ENCODE measurements at regions not wholly inside any gene's neighbourhood (a gene's known extent, or its start where the extent isn't known, plus 50 kb on each side); places are given as distances from the start of the nearest gene placed in this dataset.

GRCh38 chr5:101829255-101829654, 466.8 kb downstream of the SLCO4C1 start:
- ATAC-seq (ENCODE audit: low read depth): no peak
- TF ChIP-seq, protein P1, sequence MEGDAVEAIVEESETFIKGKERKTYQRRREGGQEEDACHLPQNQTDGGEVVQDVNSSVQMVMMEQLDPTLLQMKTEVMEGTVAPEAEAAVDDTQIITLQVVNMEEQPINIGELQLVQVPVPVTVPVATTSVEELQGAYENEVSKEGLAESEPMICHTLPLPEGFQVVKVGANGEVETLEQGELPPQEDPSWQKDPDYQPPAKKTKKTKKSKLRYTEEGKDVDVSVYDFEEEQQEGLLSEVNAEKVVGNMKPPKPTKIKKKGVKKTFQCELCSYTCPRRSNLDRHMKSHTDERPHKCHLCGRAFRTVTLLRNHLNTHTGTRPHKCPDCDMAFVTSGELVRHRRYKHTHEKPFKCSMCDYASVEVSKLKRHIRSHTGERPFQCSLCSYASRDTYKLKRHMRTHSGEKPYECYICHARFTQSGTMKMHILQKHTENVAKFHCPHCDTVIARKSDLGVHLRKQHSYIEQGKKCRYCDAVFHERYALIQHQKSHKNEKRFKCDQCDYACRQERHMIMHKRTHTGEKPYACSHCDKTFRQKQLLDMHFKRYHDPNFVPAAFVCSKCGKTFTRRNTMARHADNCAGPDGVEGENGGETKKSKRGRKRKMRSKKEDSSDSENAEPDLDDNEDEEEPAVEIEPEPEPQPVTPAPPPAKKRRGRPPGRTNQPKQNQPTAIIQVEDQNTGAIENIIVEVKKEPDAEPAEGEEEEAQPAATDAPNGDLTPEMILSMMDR (IDR thresholded peaks at IDR 0.05): no peak

GRCh38 chr5:101811466-101811865, 484.6 kb downstream of the SLCO4C1 start:
- Mint-ChIP-seq H3K27ac (no peak overlapping the region), H3K9me3 (no peaks in the 10 kb centered on the region), H3K36me3 (ENCODE audit: low read depth) (no peaks in the 10 kb centered on the region), H3K27me3 (no peaks in the 10 kb centered on the region), H3K4me3 (no peak overlapping the region), H3K4me1 (no peaks in the 10 kb centered on the region)
- CTCF ChIA-PET: no interaction called here
- POLR2A ChIA-PET: no interaction called here
- no peak for DNase-seq
- TF ChIP-seq, protein P1 (IDR thresholded peaks at IDR 0.05): no peak
- ATAC-seq (ENCODE audit: low read depth): no peak
- intact Hi-C loops (cut with micrococcal nuclease): no loop called here

More at GRCh38 chr5:101829255-101829654, 466.8 kb downstream of the SLCO4C1 start:
- H3K36me3 Mint-ChIP-seq (ENCODE audit: low read depth): no peaks in the 10 kb centered on the region
- no peak overlapping the region for H3K4me3 Mint-ChIP-seq
- DNase-seq: no peak
- no peaks in the 10 kb centered on the region for H3K4me1 Mint-ChIP-seq
- H3K9me3 Mint-ChIP-seq: peaks cover 10% of the 10 kb centered on the region
- H3K27ac Mint-ChIP-seq: no peak overlapping the region
- ChIA-PET CTCF (no interaction called here), POLR2A (no interaction called here)
- intact Hi-C loops (cut with micrococcal nuclease): no loop called here
- H3K27me3 Mint-ChIP-seq: no peaks in the 10 kb centered on the region

GRCh38 chr5:101806410-101806809, 489.7 kb downstream of the SLCO4C1 start:
- H3K4me1 Mint-ChIP-seq: no peaks in the 10 kb centered on the region
- ATAC-seq (ENCODE audit: low read depth) (no peak), DNase-seq (no peak)
- TF ChIP-seq, protein P1 (IDR thresholded peaks at IDR 0.05): no peak
- no peak overlapping the region for H3K4me3 Mint-ChIP-seq
- intact Hi-C loops (cut with micrococcal nuclease): no loop called here
- ChIA-PET POLR2A (no interaction called here), CTCF (no interaction called here)
- H3K27me3 Mint-ChIP-seq: no peaks in the 10 kb centered on the region
- no peak overlapping the region for H3K27ac Mint-ChIP-seq
- no peaks in the 10 kb centered on the region for H3K9me3 Mint-ChIP-seq
- H3K36me3 Mint-ChIP-seq (ENCODE audit: low read depth): no peaks in the 10 kb centered on the region

DNA sequence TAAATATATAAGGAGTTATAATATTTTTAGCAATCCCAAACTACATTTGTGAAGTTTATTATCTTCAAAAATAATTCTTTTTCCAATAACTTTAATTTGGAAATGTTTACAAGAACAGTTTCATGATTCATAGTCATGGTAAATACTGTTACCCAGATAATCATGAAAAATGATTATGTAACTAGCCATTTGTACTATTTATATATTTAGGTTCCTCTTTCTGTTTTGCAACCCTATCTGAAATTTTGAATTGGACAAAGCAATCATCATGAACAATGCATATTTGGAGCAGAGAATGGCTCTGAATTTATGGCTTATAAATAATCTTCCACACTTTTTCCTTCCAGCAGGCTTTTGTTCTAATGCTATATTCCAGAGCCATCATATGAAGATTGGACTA, 499.7 kb downstream of the SLCO4C1 start:
- Mint-ChIP-seq H3K4me1 (no peaks in the 10 kb centered on the region), H3K27ac (no peak overlapping the region)
- POLR2A ChIA-PET: no interaction called here

DNA sequence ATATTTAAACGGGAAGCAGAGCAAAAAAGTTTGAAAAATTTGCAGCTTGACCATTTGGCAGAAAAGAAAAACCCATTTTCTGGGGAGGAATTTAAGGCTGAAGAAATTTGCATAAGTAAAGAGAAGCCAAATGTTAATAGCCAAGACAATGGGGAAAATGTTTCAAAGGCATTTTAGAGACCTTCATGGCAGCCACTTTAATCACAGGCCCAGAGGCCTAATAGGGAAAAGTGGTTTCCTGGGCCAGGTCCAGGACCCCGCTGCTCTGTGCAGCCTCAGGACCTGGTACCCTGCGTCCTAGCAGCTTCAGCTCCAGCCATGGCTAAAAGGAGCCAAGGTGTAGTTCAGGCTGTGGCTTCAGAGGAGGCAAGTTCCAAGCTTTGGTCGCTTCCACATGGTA, 507.3 kb downstream of the SLCO4C1 start:
- CTCF ChIA-PET: no interaction called here
- POLR2A ChIA-PET: no interaction called here
- Mint-ChIP-seq H3K27me3 (no peaks in the 10 kb centered on the region), H3K4me1 (no peaks in the 10 kb centered on the region), H3K27ac (no peak overlapping the region), H3K36me3 (ENCODE audit: low read depth) (no peaks in the 10 kb centered on the region), H3K9me3 (no peaks in the 10 kb centered on the region), H3K4me3 (no peak overlapping the region)
- TF ChIP-seq, protein P1 (IDR thresholded peaks at IDR 0.05): no peak
- DNase-seq (no peak), ATAC-seq (ENCODE audit: low read depth) (no peak)
- intact Hi-C loops (cut with micrococcal nuclease): no loop called here

More for the DNA sequence above, 499.7 kb downstream of the SLCO4C1 start:
- intact Hi-C loops (cut with micrococcal nuclease): no loop called here
- H3K9me3 Mint-ChIP-seq: no peaks in the 10 kb centered on the region
- no peaks in the 10 kb centered on the region for H3K36me3 Mint-ChIP-seq (ENCODE audit: low read depth)
- ATAC-seq (ENCODE audit: low read depth) (no peak), DNase-seq (no peak)
- H3K4me3 Mint-ChIP-seq: no peak overlapping the region
- no peaks in the 10 kb centered on the region for H3K27me3 Mint-ChIP-seq
- TF ChIP-seq, protein P1 (IDR thresholded peaks at IDR 0.05): no peak
- CTCF ChIA-PET: no interaction called here
